Brain pericyte (primary cell): ENCODE measurements at regions not wholly inside any gene's neighbourhood (a gene's known extent, or its start where the extent isn't known, plus 50 kb on each side); places are given as distances from the start of the nearest gene placed in this dataset.

Experiments
- DNase-seq: peaks from one replicate; pipeline ENCODE4 v3.0.0-alpha.2; 2012; ENCODE audit warnings: low read depth, low spot score

DNA sequence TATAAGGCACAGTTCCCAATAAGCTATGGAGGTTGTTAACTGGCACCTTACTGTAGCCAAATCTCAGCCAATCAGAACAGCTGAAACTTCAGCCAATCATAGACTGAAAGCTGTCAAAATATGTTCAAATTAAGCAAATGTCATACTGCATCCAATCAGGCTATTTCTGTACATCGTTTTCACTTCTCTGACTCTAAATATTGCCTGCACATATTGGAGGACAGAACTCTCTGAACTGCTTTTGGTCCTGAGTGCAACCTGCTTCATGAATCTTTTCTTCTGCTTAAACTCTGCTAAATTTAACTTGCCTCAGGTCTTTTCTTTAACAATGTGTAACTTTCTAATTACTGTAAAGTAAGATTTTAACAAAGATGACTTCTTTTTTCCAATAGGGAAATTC is 1198.9 kb upstream of the PCDH7 start:
- DNase-seq: no peak

DNA sequence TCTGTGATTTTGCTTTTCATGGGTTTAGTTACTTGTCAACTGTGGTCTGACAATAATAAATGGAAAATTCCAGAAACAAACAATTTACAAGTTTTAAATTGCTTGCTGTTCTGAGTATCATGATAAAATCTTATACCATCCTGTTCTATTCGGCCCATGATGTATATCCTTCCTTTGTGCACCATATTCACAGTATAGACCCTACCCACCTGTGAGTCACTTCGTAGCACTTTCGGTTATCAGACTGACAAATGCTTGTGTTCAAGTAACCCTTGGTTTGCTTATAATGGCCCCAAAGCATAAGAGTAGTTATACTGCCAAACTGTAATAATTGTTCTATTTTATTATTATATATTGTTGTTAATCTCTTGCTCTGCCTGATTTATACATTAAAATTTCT is 1183.4 kb upstream of the PCDH7 start:
- no peak for DNase-seq

- DNase-seq: no peak
Measured at GRCh38 chr4:29538889-29539646, 1181.1 kb upstream of the PCDH7 start.

GRCh38 chr4:29540439-29541102 is 1179.6 kb upstream of the PCDH7 start:
- no peak for DNase-seq

DNA sequence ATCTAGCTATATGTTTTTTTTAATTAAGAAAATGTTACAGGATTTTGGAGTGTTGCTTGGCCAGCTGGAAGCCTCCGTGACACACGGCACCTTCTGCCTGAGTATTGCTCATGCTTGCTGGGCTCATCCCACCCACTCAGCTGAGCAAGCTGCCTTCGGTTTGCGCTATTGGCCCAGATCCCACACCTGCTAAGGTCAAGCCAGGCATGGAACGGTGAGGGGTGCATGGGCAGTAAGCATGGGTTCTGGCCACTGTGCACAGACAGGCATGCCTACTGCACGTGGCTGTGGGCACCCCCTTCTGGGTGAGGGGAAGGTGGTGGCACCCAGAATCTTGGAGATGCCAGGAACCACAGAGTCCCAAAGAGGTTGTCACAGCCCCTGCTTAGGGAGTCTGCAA is 1178.4 kb upstream of the PCDH7 start:
- no peak for DNase-seq

DNA sequence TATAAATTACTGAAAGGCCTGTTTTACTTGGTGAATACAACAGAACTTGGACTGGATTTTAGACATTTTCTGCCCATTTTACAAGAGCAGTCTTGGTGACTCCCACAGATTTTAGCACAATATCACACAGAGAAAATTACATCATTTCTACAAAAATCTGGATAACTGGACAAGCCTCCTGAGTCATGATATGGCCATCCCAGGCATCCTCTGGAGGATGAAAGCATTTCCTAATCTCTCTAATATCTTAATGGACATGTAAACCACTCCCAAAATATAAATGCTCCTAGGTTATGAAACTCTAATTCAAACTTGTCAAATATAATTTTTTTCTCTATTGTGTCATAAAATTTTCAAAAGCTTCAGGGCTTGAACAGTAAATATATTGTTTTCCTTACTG is 1170.8 kb upstream of the PCDH7 start:
- DNase-seq: no peak

- DNase-seq: no peak
Measured at GRCh38 chr4:29551821-29552220, 1168.3 kb upstream of the PCDH7 start.

DNA sequence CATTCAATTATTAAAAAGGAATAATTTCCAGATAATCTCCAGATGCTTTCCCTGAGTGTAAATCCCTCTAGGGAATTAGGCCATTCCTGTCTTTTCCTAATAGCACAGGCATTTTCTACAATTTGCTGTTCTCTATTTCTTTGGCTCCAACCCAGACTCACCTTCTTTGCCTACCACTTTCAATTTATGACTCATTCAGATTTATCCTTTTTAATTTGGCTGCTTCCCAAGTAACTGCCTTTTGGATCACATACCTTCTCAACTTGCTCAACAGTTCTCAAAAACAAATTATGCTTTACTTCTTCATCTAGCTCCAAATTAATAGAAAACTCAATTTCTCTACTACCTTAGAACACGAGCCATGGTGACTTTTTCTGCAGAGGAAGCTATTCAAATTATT is 1166.3 kb upstream of the PCDH7 start:
- DNase-seq: no peak

DNA sequence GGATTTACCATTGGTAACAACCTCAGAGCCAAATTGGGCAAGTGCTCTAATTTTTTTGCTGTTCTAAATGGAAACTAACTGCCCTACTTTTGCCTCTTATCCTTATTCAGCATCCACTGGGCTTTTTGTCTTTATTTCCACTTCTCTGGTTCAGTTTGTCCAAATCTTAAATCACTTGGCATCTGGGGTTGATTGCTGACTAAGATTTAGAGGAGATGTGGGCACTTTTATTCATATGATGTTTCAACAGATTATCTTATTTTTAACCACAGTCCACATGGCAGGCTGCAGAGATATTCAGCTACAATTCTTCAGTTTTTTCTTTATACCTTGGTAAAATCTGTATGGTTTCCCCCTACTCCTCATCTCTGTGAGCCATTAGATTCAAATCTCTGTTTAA is 1161.4 kb upstream of the PCDH7 start:
- no peak for DNase-seq

- DNase-seq: no peak
Measured at GRCh38 chr4:29559286-29559685, 1160.9 kb upstream of the PCDH7 start.

DNA sequence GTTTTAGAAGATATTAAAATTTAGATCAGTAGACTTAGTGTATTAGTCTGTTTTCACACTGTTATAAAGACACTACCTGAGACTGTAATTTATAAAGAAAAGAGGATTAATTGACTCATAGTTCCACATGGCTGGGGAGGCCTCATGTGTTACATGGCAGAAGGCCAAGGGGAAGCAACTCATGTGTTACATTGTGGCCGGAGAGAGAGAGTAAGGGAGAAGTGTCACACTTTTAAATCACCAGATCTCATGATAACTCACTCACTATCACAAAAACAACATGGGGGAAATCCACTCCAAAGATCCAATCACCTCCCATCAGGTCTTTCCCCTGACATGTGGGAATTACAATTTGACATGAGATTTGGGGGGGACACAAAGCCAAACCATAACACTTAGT is 1159.7 kb upstream of the PCDH7 start:
- no peak for DNase-seq

GRCh38 chr4:29565256-29565655 is 1154.9 kb upstream of the PCDH7 start:
- DNase-seq: no peak

- no peak for DNase-seq
Measured at GRCh38 chr4:29566371-29566770, 1153.8 kb upstream of the PCDH7 start.

DNA sequence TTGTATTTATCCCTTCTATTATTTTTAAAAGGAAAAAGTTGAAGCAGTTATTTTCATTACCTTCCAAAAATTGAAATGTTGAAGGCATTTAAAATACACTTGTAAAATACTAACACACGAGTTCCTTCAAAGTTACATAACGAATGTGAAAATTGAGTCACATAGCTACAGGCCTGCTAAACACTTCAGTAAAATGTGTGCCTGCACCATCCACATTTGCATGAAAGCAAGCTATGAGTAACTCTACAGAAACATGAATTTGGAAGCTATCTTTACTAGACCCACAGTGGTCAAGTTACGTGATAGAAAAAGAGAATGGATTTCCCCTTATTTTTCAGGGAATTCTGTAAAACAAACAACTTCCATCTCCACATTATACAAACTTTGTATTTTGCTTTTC is 1148.8 kb upstream of the PCDH7 start:
- DNase-seq: no peak

DNA sequence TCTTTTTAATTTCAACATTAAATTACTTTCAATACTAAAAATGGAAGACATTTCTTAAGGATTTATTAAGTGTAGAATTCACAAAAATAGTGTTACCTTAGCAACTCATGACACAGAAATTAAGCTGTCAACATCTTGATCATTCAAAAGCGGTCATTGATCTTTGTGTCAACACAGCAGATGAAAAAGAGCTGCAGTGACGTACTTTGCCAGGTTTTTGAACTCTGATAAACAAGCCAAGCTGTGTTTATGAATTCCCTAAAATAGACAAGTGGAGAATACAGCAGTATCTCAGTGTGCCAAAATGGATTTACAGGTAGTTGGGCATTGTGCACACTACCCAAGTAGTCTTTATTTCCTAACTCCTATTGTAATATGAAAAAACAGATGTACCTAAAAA is 1141.8 kb upstream of the PCDH7 start:
- DNase-seq: no peak

GRCh38 chr4:29581457-29581856 is 1138.7 kb upstream of the PCDH7 start:
- no peak for DNase-seq

DNA sequence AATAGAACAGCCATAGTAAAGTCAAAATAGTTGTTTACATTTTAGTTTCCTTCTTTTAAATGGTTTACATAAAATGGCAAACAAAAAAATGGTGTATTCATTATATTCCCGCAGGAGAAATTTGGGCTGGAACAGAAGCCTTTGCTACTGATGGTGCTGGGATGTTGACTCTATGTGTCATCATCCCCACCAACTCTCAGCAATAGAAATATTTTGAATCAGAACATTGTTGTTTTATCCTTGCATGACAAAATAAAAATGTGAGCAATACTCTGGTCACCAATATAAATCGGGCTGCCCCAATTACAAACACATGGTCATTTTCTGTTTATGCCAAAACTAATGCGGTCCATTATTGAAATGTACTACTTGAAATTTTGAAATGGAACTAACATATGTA is 1131.6 kb upstream of the PCDH7 start:
- no peak for DNase-seq

DNA sequence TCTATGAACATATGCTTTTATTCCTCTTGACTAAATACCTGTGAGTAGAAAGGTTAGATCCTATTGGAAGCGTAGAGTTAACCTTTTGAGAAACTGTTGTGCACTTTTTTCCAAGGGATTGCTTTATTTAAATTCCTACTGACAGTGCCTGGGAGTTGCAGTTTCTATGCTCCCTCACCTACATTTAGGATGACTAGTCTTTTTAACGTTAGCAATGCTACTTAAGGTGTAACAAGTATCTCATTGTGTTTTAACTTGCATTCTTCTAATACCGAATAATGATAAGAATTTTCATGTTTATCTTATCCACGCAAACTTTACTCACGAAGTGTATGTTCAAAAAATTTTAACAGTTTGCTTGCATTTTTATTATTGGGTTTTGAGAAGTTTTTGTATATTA is 1123.9 kb upstream of the PCDH7 start:
- DNase-seq: no peak

DNA sequence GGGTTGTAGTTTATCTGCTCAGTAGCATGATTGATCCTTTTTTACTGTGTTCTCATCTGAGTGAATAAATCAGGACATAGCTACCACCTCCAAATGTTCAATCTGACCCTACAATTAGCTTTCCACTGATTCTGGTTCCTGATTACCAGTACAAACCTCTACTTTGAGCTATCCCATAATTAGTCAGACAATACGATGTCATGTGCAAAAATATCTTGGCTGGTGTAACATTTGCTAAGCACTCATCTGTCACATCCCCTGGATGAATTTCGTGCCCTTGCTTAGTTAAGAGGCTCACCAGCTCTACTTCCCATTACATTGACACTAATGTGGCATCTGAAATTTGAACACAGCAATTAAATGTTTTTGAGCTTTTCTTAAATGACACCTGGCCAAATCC is 1101.0 kb upstream of the PCDH7 start:
- no peak for DNase-seq

GRCh38 chr4:29632199-29632598 is 1088.0 kb upstream of the PCDH7 start:
- DNase-seq: no peak

DNA sequence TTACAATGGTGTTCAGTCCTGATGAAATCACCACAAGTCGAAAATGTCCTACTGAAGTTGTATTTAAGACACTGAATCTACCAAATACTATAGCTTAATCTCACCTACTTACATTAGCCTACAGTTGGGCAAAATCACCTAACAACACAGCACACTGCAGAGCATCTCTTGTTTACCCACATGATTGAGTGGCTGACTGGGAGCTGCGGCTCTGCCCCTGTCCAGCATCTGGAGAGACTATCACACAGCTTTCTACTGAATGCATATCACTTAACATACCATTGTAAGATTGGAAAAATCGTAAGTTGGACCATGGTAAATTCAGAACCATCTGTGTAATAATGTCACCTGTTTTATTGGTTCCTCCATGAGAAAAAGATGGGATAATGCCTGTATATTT is 1083.2 kb upstream of the PCDH7 start:
- DNase-seq: no peak

DNA sequence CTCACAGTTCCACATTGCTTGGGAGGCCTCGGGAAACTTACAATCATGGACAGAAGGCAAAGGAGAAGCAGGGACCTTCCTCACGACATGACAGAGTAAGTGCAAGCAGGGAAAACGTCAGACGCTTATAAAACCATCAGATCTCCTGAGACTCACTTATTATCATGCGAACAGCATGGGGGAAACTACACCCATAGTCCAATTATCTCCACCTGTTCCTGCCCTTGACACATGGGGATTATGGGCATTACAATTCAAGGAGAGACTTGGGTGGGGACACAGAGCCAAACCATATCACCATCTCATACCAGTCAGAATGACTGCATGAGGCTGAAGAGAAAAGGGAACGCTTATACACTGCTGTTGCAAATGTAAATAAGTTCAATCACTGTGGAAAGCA is 1066.9 kb upstream of the PCDH7 start:
- DNase-seq: no peak

DNA sequence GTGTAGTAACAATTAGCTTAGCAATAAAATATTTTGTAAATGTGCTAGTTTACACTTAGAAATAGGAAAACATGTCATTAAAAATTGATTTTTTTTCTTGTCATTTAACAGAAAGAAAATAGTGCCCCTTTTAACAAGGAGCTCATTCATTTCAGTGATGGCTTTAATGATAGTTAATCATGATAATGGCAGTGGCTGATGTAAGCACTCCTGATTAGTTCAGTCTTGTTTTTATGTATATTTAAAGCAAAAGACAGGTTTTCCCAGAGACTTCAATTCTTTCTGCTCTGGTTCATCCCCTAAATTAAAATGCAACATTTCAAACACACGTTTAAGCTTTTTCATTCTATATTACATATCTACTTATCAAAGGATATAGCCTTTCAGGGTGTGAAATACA is 1039.5 kb upstream of the PCDH7 start:
- no peak for DNase-seq

GRCh38 chr4:29704059-29704458 is 1016.1 kb upstream of the PCDH7 start:
- no peak for DNase-seq
